Uterus (tissue), 3 donors: ENCODE measurements at regions not wholly inside any gene's neighbourhood (a gene's known extent, or its start where the extent isn't known, plus 50 kb on each side); places are given as distances from the start of the nearest gene placed in this dataset.
A peak's percentile ranks its signal among the peaks of the same experiment; 100 is the strongest.

ENCODE experiments used
- DNase-seq, 2 donors: peaks; one replicate each; pipeline ENCODE4 v3.0.0-alpha.2; 2019 to 2020
- H3K27ac ChIP-seq, 2 donors: fragments of 200-600 bp; sonication (generic); 1 replicate in 1 of 2; 2 replicates in 1 of 2; pipeline ENCODE4 v1.5.1; 2016 to 2018
- H3K27me3 ChIP-seq, 2 donors: fragments of 200-600 bp; sonication (generic); one replicate each; pipeline ENCODE4 v1.5.1; 2018 to 2019; ENCODE audit warnings: control low read depth in 1 of 2
- H3K36me3 ChIP-seq, 2 donors: fragments of 200-600 bp; sonication (generic); one replicate each; pipeline ENCODE4 v1.5.1; 2019; ENCODE audit warnings: control low read depth in 1 of 2
- H3K4me1 ChIP-seq, 2 donors: fragments of 200-600 bp; sonication (generic); one replicate each; pipeline ENCODE4 v1.5.1; 2018 to 2019; ENCODE audit warnings: control low read depth in 1 of 2
- H3K4me3 ChIP-seq, 2 donors: fragments of 200-600 bp; sonication (generic); 1 replicate in 1 of 2; 2 replicates in 1 of 2; pipeline ENCODE4 v1.5.1; 2018 to 2019; ENCODE audit warnings: mild to moderate bottlenecking in 1 of 2
- H3K9me3 ChIP-seq, 2 donors: fragments of 200-600 bp; sonication (generic); one replicate each; pipeline ENCODE4 v1.5.1; 2019; ENCODE audit warnings: control low read depth in 1 of 2
- POLR2A ChIP-seq, 2 donors: fragments of 450-650 bp; IDR thresholded peaks; one replicate each; pipeline ENCODE4 v1.6.1; 2016; ENCODE audit warnings: antibody characterized with exemption in 2 of 2, mild to moderate bottlenecking in 1 of 2, moderate library complexity in 1 of 2
- intact Hi-C: fragments of 100-400 bp; cut with DNase I; formaldehyde crosslinking; loops from one replicate; pipeline ENCODE4 v1.15.1; 2023; ENCODE audit warnings: low total_unique reads
- TF ChIP-seq, protein P1 (sequence below), 4 experiments: fragments of 200-600 bp in 2 of 4; fragments of 450-650 bp in 2 of 4; sonication (generic) in 2 of 4; IDR thresholded peaks; one replicate each; pipeline ENCODE4 v1.5.1; 2016 to 2019; ENCODE audit warnings: antibody characterized with exemption in 4 of 4, mild to moderate bottlenecking in 2 of 4, moderate library complexity in 1 of 4
- donor health status: DM: yes; HTN: yes; CAD: no.

DNA sequence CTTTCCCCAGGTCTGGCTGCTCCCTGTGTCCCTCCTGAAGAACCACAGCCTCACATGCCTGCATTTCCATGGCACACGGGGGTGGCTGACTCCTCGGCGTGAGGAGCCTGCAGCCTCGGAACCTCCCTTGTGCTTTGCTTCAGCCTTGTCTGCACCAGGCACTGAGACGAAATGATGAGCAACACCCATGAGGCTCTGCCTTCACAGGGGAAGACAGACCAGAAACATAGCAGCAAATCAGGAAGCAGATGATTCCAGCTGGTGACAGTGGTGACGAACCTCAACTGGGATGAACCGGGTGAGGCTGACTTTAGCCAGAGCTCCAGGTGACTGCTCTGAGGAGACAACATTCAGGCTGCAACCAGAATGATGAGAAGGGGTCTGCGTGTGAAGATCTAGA lies 84.5 kb upstream of the SMNDC1 start:
- H3K4me3 ChIP-seq = no peak overlapping the region
- peaks cover 0 to 10% of the 10 kb centered on the region in 2 donors for H3K4me1 ChIP-seq
- H3K9me3 ChIP-seq = no peaks in the 10 kb centered on the region
- no peak for TF ChIP-seq POLR2A (IDR thresholded peaks at IDR 0.05)
- TF ChIP-seq, protein P1, sequence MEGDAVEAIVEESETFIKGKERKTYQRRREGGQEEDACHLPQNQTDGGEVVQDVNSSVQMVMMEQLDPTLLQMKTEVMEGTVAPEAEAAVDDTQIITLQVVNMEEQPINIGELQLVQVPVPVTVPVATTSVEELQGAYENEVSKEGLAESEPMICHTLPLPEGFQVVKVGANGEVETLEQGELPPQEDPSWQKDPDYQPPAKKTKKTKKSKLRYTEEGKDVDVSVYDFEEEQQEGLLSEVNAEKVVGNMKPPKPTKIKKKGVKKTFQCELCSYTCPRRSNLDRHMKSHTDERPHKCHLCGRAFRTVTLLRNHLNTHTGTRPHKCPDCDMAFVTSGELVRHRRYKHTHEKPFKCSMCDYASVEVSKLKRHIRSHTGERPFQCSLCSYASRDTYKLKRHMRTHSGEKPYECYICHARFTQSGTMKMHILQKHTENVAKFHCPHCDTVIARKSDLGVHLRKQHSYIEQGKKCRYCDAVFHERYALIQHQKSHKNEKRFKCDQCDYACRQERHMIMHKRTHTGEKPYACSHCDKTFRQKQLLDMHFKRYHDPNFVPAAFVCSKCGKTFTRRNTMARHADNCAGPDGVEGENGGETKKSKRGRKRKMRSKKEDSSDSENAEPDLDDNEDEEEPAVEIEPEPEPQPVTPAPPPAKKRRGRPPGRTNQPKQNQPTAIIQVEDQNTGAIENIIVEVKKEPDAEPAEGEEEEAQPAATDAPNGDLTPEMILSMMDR (IDR thresholded peaks at IDR 0.05) = no peak
- H3K27me3 ChIP-seq = no peaks in the 10 kb centered on the region
- intact Hi-C loops = no loop called here
- H3K36me3 ChIP-seq = no peaks in the 10 kb centered on the region
- no peak overlapping the region for H3K27ac ChIP-seq
- no peak for DNase-seq

DNA sequence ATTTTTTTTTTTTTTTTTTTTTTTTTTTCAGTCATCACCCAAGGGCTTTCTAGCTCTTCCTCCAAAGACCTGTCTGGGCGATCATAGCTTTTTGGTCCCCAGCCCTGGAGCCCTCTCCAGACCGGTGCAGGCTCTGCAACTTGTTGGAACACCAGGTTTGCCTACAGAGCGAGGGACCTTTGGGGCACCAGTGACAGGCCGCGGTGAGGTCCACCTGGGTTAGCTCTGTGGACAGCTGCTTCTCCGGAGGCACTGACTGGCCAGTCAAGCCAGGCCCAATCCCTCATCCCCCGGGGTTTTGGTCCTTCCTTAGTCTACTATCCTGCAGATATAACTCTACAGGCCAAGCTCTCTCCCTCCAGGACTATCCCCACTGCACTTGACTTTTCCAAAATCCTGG lies 86.8 kb upstream of the SMNDC1 start:
- TF ChIP-seq POLR2A (IDR thresholded peaks at IDR 0.05) = no peak
- TF ChIP-seq, protein P1 (IDR thresholded peaks at IDR 0.05) = no peak
- H3K27ac ChIP-seq = no peak overlapping the region
- no peak overlapping the region for H3K4me3 ChIP-seq
- intact Hi-C loops = no loop called here
- no peaks in the 10 kb centered on the region for H3K27me3 ChIP-seq
- peaks cover 0 to 10% of the 10 kb centered on the region in 2 donors for H3K4me1 ChIP-seq
- no peaks in the 10 kb centered on the region for H3K36me3 ChIP-seq
- DNase-seq = no peak
- H3K9me3 ChIP-seq = no peaks in the 10 kb centered on the region

DNA sequence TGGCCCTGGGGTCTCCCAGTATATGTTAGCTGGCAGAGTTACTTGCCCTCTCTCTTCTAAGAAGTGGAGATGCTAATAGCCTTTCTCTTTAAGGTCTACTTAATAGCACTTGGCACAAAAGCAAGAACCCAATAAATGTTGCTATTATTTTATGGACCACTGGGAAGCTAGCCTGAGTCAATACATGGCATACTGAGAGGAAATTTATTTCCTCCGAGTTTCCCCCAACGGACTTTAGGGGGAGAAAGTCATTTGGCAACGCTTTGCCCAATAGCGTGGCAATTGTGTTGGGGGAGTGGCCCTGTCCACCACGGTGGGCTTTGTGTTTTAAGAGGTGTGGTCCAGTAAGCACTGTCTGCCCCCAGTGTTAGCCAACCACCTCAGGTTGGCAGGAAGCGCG lies 87.4 kb upstream of the SMNDC1 start:
- Histone ChIP-seq H3K4me1 (peaks cover 0 to 10% of the 10 kb centered on the region in 2 donors), H3K9me3 (no peaks in the 10 kb centered on the region), H3K4me3 (no peak overlapping the region), H3K27ac (peak overlapping the region in 1 of 2 donors; percentile 45), H3K36me3 (no peaks in the 10 kb centered on the region), H3K27me3 (no peaks in the 10 kb centered on the region)
- no peak for TF ChIP-seq POLR2A (IDR thresholded peaks at IDR 0.05)
- TF ChIP-seq, protein P1 (IDR thresholded peaks at IDR 0.05) = no peak
- intact Hi-C loops = no loop called here
- DNase-seq = no peak

DNA sequence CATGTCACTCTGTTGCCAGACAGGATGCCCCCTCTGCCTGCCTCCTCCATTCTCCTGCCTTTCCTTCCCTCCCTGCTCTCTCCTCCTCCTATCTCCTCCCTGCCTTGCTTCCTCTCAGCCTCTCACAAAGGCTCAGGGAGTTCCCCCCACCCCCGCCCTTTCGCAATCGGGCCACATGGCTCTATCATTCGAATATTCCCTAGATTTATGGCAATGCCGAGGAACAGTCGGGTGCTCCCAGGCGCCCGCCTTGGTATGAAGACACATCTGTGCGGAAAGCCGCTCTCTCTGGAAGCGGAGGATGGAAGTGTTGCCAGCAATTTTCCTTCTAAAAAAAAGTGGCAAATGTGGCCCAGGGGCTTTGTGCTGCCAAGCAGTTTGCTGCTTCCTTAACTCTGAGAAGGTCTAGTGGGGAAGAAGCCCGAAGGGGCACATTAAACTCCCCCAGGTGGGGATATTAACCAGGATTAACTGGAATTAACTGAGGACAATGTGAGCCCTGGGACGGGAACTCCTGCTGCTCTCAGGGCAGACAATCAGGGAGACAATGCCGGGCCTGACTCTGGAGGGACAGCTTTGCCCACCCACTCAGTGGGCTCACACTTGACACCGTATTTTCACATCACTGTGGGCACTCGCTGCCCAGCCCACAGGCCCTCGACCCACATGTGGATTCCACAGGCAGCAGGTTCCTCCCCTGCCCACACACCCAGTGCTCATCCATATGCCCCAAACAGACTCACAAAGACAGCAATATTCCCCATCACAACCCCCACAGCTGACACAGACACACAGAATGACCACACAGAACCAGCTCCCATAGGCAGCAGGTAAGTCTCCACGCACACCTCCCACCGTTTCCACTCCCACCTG lies 88.4 kb upstream of the SMNDC1 start:
- H3K27me3 ChIP-seq = no peaks in the 10 kb centered on the region
- H3K4me3 ChIP-seq = no peak overlapping the region
- H3K27ac ChIP-seq = peak overlapping the region; percentile 11 to 45
- peak; percentile 59 to 67 for DNase-seq
- intact Hi-C loops = no loop called here
- H3K9me3 ChIP-seq = no peaks in the 10 kb centered on the region
- no peaks in the 10 kb centered on the region for H3K36me3 ChIP-seq
- peaks cover 0 to 10% of the 10 kb centered on the region in 2 donors for H3K4me1 ChIP-seq
- TF ChIP-seq, protein P1 (IDR thresholded peaks at IDR 0.05) = no peak
- no peak for TF ChIP-seq POLR2A (IDR thresholded peaks at IDR 0.05)

DNA sequence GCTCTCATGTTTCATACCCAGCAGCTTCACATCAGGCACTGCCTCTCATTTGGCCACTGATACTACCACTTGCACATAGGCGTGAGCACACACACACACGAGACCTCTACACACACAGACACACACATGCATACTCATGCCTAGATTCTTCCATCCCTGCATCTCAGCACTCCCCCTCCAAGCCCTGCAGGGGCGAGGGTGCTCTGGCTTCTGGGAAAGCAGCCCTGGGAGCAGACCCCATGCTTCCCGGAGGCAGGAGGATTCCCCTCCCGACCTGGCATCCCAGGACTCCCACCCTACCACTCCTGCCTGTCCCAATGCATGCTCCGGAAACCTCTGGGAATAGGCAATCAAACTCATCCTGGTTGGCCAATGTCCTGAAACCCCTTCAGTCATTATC lies 89.1 kb upstream of the SMNDC1 start:
- TF ChIP-seq POLR2A (IDR thresholded peaks at IDR 0.05) = no peak
- TF ChIP-seq, protein P1 (IDR thresholded peaks at IDR 0.05) = no peak
- DNase-seq = no peak
- intact Hi-C loops = no loop called here

More for the DNA sequence above, 89.1 kb upstream of the SMNDC1 start:
- Histone ChIP-seq H3K4me3 (no peak overlapping the region), H3K4me1 (peaks cover 0 to 10% of the 10 kb centered on the region in 2 donors), H3K36me3 (no peaks in the 10 kb centered on the region), H3K27ac (no peak overlapping the region), H3K9me3 (no peaks in the 10 kb centered on the region), H3K27me3 (no peaks in the 10 kb centered on the region)
